Mesenchymal stem cell (in vitro differentiated cells and primary cell): ENCODE measurements at regions not wholly inside any gene's neighbourhood (a gene's known extent, or its start where the extent isn't known, plus 50 kb on each side); places are given as distances from the start of the nearest gene placed in this dataset.

ENCODE experiments used
- DNase-seq: peaks from one replicate; pipeline ENCODE4 v3.0.0-alpha.2; 2013
- H2AFZ ChIP-seq: one replicate; pipeline ENCODE4 v1.6.1; 2013; ENCODE audit warnings: low read depth, mild to moderate bottlenecking, control low read depth, inconsistent platforms, low read length, moderate library complexity
- H2AK5ac ChIP-seq: 2 replicates; pipeline ENCODE4 v1.6.1; 2013; ENCODE audit warnings: low read length, moderate library complexity, mild to moderate bottlenecking, inconsistent platforms; ENCODE audit not compliant: severe bottlenecking
- H2BK120ac ChIP-seq: one replicate; pipeline ENCODE4 v1.6.1; 2013; ENCODE audit warnings: low read depth, mild to moderate bottlenecking, inconsistent platforms, low read length, moderate library complexity
- H2BK12ac ChIP-seq, 2 experiments: one replicate each; pipeline ENCODE4 v1.6.1; 2013; ENCODE audit warnings: inconsistent platforms in 2 of 2, low read length in 2 of 2, mild to moderate bottlenecking in 2 of 2, moderate library complexity in 2 of 2, control low read depth in 1 of 2
- H2BK15ac ChIP-seq: one replicate; pipeline ENCODE4 v1.6.1; 2013; ENCODE audit warnings: mild to moderate bottlenecking, low read depth, inconsistent platforms; ENCODE audit not compliant: poor library complexity, severe bottlenecking
- H2BK5ac ChIP-seq: 2 replicates; pipeline ENCODE4 v1.6.1; 2013; ENCODE audit warnings: low read depth, mild to moderate bottlenecking, low read length, control low read depth, inconsistent platforms; ENCODE audit not compliant: poor library complexity, severe bottlenecking
- H3K14ac ChIP-seq, 2 experiments: one replicate each; pipeline ENCODE4 v1.6.1; 2013; ENCODE audit warnings: inconsistent platforms in 2 of 2, low read length in 2 of 2, control low read depth in 1 of 2, mild to moderate bottlenecking in 1 of 2, moderate library complexity in 1 of 2
- H3K18ac ChIP-seq, 2 experiments: one replicate each; pipeline ENCODE4 v1.6.1; 2013; ENCODE audit warnings: inconsistent platforms in 2 of 2, low read length in 2 of 2, control low read depth in 1 of 2, low read depth in 1 of 2, mild to moderate bottlenecking in 1 of 2
- H3K23ac ChIP-seq, 2 experiments: one replicate each; pipeline ENCODE4 v1.6.1; 2013; ENCODE audit warnings: inconsistent platforms in 2 of 2, low read length in 2 of 2, mild to moderate bottlenecking in 2 of 2, moderate library complexity in 2 of 2, control low read depth in 1 of 2
- H3K27ac ChIP-seq: 2 replicates; pipeline ENCODE4 v1.5.1; 2013; ENCODE audit warnings: mild to moderate bottlenecking, moderate library complexity, low read length, control low read depth, inconsistent platforms; ENCODE audit not compliant: poor library complexity, severe bottlenecking
- H3K27me3 ChIP-seq, 2 experiments: 2 replicates each; pipeline versions ENCODE4 v1.6.1 to v1.7.0; 2013; ENCODE audit warnings: low read length in 2 of 2, mild to moderate bottlenecking in 2 of 2, moderate library complexity in 2 of 2, control low read depth in 1 of 2, inconsistent platforms in 1 of 2; ENCODE audit not compliant: control insufficient read depth in 1 of 2, insufficient read depth in 1 of 2
- H3K36me3 ChIP-seq, 2 experiments: 2 replicates each; pipeline versions ENCODE4 v1.6.1 to v1.7.0; 2013; ENCODE audit warnings: low read length in 2 of 2, control low read depth in 1 of 2, inconsistent platforms in 1 of 2, low read depth in 1 of 2, mild to moderate bottlenecking in 1 of 2; ENCODE audit not compliant: insufficient read depth in 2 of 2, control insufficient read depth in 1 of 2
- H3K4ac ChIP-seq, 2 experiments: one replicate each; pipeline ENCODE4 v1.6.1; 2013; ENCODE audit warnings: inconsistent platforms in 2 of 2, low read length in 2 of 2, mild to moderate bottlenecking in 2 of 2, moderate library complexity in 2 of 2, control low read depth in 1 of 2, low read depth in 1 of 2
- H3K4me1 ChIP-seq: 2 replicates; pipeline ENCODE4 v1.6.1; 2013; ENCODE audit warnings: low read depth, low read length, control low read depth; ENCODE audit not compliant: control insufficient read depth, insufficient read depth
- H3K4me2 ChIP-seq: 2 replicates; pipeline ENCODE4 v1.6.1; 2013; ENCODE audit warnings: low read length, mild to moderate bottlenecking, inconsistent platforms; ENCODE audit not compliant: poor library complexity, severe bottlenecking
- H3K4me3 ChIP-seq, 2 experiments: 2 replicates each; pipeline versions ENCODE4 v1.5.1 to v1.7.0; 2013; ENCODE audit warnings: low read length in 2 of 2, mild to moderate bottlenecking in 2 of 2, control low read depth in 1 of 2, low read depth in 1 of 2; ENCODE audit not compliant: insufficient read depth in 1 of 2
- H3K79me1 ChIP-seq: replicated peaks from 2 replicates; pipeline ENCODE4 v1.6.1; 2013; ENCODE audit warnings: mild to moderate bottlenecking, control low read depth, low read length, inconsistent platforms; ENCODE audit not compliant: poor library complexity, severe bottlenecking
- H3K9ac ChIP-seq: 2 replicates; pipeline ENCODE4 v1.7.0; 2013; ENCODE audit warnings: mild to moderate bottlenecking, low read length, moderate library complexity
- H3K9me3 ChIP-seq: 2 replicates; pipeline ENCODE4 v1.7.0; 2013; ENCODE audit warnings: mild to moderate bottlenecking, low read length; ENCODE audit not compliant: control insufficient read depth
- H4K8ac ChIP-seq: one replicate; pipeline ENCODE4 v1.6.1; 2013; ENCODE audit warnings: inconsistent platforms, mild to moderate bottlenecking, low read length, moderate library complexity
- H4K91ac ChIP-seq: one replicate; pipeline ENCODE4 v1.6.1; 2013; ENCODE audit warnings: mild to moderate bottlenecking, low read length, inconsistent platforms
- WGBS: methylation state at CpG from one replicate; pipeline ENCODE4 v1.1.7; 2013; ENCODE audit warnings: mixed read lengths; 5-methylcytosine and 5-hydroxymethylcytosine counted together

DNA sequence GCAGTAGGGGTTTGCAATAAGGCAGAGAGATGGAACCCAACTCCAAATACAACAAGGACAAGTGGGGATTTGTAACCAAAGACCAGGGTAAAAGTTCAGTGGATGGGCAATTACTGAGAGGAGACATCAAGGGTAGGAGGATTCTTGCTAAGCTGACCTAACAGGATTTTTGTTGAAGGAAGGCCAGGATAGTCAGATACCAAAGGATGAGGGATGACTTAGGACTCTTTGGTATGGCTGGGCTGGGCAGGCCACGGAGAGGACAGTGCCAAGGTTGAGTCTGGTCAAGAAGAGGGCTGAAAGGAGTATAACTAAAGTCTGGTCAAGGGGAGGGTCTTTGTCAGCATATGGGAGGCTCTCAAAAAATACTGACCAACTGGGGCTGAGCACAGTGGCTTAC, 85.3 kb upstream of the UBE2E2 start:
- DNase-seq, result no peak
- WGBS, result 55% methylated on average over 1 of the region's 1 CpG
- Histone ChIP-seq H3K18ac (no peak overlapping the region), H2BK15ac (no peak overlapping the region), H3K36me3 (no peaks in the 10 kb centered on the region), H3K9me3 (no peaks in the 10 kb centered on the region), H3K79me1 (no peaks in the 10 kb centered on the region), H2BK120ac (no peak overlapping the region), H3K27ac (no peak overlapping the region), H4K91ac (no peak overlapping the region), H3K4me2 (no peak overlapping the region), H3K27me3 (peaks cover 0 to 3% of the 10 kb centered on the region in 2 experiments), H3K4ac (no peak overlapping the region), H2BK12ac (no peak overlapping the region), H3K14ac (no peak overlapping the region), H2AFZ (no peak overlapping the region), H3K9ac (no peak overlapping the region), H3K4me3 (no peak overlapping the region), H3K23ac (no peak overlapping the region), H2BK5ac (no peak overlapping the region), H3K4me1 (peaks cover 2% of the 10 kb centered on the region), H2AK5ac (no peak overlapping the region), H4K8ac (no peak overlapping the region)

- no peak overlapping the region for H4K8ac ChIP-seq
Measured at GRCh38 chr3:23127196-23127595, 75.9 kb upstream of the UBE2E2 start.

GRCh38 chr3:23128655-23129054, 74.5 kb upstream of the UBE2E2 start:
- Histone ChIP-seq H3K79me1 (no peaks in the 10 kb centered on the region), H2BK15ac (no peak overlapping the region), H3K14ac (no peak overlapping the region), H4K8ac (no peak overlapping the region), H2AK5ac (no peak overlapping the region), H3K4me2 (no peak overlapping the region), H3K27ac (no peak overlapping the region), H3K9me3 (no peaks in the 10 kb centered on the region), H3K27me3 (no peaks in the 10 kb centered on the region), H2BK120ac (no peak overlapping the region), H2BK12ac (no peak overlapping the region), H3K4ac (no peak overlapping the region), H3K4me1 (no peaks in the 10 kb centered on the region), H2BK5ac (no peak overlapping the region), H3K36me3 (no peaks in the 10 kb centered on the region), H2AFZ (no peak overlapping the region), H3K9ac (peak overlapping the region; percentile 81), H4K91ac (no peak overlapping the region), H3K18ac (no peak overlapping the region), H3K23ac (no peak overlapping the region), H3K4me3 (peak overlapping the region in 1 of 2 experiments; percentile 68)
- 83% methylated on average over 1 of the region's 2 CpGs for WGBS
- no peak for DNase-seq

More at GRCh38 chr3:23127196-23127595, 75.9 kb upstream of the UBE2E2 start:
- Histone ChIP-seq H2BK120ac (no peak overlapping the region), H3K4me3 (no peak overlapping the region), H3K27ac (no peak overlapping the region), H2AK5ac (no peak overlapping the region), H2AFZ (no peak overlapping the region), H4K91ac (no peak overlapping the region), H3K4me2 (no peak overlapping the region), H3K18ac (no peak overlapping the region), H3K36me3 (no peaks in the 10 kb centered on the region), H3K9ac (no peak overlapping the region), H3K4ac (no peak overlapping the region), H3K14ac (no peak overlapping the region), H2BK15ac (no peak overlapping the region), H2BK5ac (no peak overlapping the region), H3K79me1 (no peaks in the 10 kb centered on the region), H2BK12ac (no peak overlapping the region), H3K4me1 (no peaks in the 10 kb centered on the region), H3K27me3 (no peaks in the 10 kb centered on the region), H3K23ac (no peak overlapping the region), H3K9me3 (no peaks in the 10 kb centered on the region)
- WGBS, result 95% methylated on average over 2 of the region's 3 CpGs
- no peak for DNase-seq

- Histone ChIP-seq H3K36me3 (no peaks in the 10 kb centered on the region), H3K9ac (peak overlapping the region; percentile 81), H3K27me3 (no peaks in the 10 kb centered on the region), H2BK15ac (no peak overlapping the region), H3K9me3 (no peaks in the 10 kb centered on the region), H3K4me1 (no peaks in the 10 kb centered on the region), H3K4ac (no peak overlapping the region), H3K79me1 (no peaks in the 10 kb centered on the region), H2BK120ac (no peak overlapping the region), H2AFZ (no peak overlapping the region), H3K27ac (no peak overlapping the region), H4K91ac (no peak overlapping the region), H2AK5ac (no peak overlapping the region), H4K8ac (no peak overlapping the region), H3K4me3 (peak overlapping the region in 1 of 2 experiments; percentile 68), H3K14ac (no peak overlapping the region), H2BK5ac (no peak overlapping the region), H3K23ac (no peak overlapping the region), H3K4me2 (no peak overlapping the region), H2BK12ac (no peak overlapping the region), H3K18ac (no peak overlapping the region)
- 90% methylated on average over 4 of the region's 4 CpGs for WGBS
- DNase-seq, result no peak
Measured at GRCh38 chr3:23129117-23129516, 74.0 kb upstream of the UBE2E2 start.
